ENCODE measurements at regions not wholly inside any gene's neighbourhood (a gene's known extent, or its start where the extent isn't known, plus 50 kb on each side); places are given as distances from the start of the nearest gene placed in this dataset.

DNA sequence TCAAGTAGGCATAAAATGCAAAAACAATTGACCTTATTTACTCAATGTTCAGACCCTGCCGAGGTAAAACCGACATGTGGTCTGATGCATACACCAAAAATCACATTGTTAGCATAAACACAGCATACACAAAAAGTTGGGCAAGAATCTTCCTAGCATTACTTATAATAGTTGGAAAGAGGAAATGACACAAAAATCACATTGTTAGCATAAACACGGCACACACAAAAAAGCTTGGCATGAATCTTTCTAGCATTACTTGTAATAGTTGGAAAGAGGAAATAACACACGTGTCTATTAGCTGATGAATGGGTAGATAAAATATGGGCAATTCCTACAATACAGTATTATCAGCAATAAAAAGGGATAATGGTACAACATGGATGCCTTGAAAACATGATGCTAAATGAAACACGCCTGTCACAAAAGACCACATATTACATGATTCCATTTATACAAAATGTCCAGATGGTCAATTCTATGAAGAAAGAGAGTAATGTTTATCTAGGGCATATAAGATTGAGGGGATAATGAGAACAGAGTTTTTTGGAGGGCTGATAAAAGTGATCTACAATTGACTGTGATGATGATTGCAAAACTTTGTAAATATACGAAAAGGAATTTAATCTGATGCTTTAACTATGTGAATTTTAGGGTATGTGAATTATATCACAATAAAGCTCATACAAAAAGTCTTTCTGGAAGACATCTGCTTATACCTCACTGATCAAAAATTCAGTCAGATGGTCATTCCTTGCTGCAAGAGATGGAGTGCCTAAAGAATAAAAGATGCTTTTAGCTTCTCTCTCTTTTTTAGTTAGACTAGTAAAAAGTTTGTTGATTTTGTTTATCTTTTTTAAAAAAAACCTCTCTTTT, 1019.5 kb upstream of the CITED2 start:
- DNase-seq (ENCODE audit: low read depth), result no peak
- TF ChIP-seq, protein P1, sequence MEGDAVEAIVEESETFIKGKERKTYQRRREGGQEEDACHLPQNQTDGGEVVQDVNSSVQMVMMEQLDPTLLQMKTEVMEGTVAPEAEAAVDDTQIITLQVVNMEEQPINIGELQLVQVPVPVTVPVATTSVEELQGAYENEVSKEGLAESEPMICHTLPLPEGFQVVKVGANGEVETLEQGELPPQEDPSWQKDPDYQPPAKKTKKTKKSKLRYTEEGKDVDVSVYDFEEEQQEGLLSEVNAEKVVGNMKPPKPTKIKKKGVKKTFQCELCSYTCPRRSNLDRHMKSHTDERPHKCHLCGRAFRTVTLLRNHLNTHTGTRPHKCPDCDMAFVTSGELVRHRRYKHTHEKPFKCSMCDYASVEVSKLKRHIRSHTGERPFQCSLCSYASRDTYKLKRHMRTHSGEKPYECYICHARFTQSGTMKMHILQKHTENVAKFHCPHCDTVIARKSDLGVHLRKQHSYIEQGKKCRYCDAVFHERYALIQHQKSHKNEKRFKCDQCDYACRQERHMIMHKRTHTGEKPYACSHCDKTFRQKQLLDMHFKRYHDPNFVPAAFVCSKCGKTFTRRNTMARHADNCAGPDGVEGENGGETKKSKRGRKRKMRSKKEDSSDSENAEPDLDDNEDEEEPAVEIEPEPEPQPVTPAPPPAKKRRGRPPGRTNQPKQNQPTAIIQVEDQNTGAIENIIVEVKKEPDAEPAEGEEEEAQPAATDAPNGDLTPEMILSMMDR (IDR thresholded peaks at IDR 0.05; ENCODE audit: low read depth, low read length, missing control alignments), result no peak
- no peak overlapping the region for H3K4me3 ChIP-seq (ENCODE audit: low read depth, low read length)
- in situ Hi-C loops (cut with HindIII; ENCODE audit: low sequenced_read_pairs), result no loop called here

GRCh38 chr6:140388815-140389214, 1014.4 kb upstream of the CITED2 start:
- TF ChIP-seq, protein P1 (IDR thresholded peaks at IDR 0.05; ENCODE audit: low read depth, low read length, missing control alignments), result no peak
- H3K4me3 ChIP-seq (ENCODE audit: low read depth, low read length), result no peak overlapping the region
- in situ Hi-C loops (cut with HindIII; ENCODE audit: low sequenced_read_pairs), result no loop called here
- no peak for DNase-seq (ENCODE audit: low read depth)

GRCh38 chr6:140388192-140388802, 1013.8 kb upstream of the CITED2 start:
- no peak overlapping the region for H3K4me3 ChIP-seq (ENCODE audit: low read depth, low read length)
- in situ Hi-C loops (cut with HindIII; ENCODE audit: low sequenced_read_pairs), result no loop called here
- no peak for DNase-seq (ENCODE audit: low read depth)
- TF ChIP-seq, protein P1 (IDR thresholded peaks at IDR 0.05; ENCODE audit: low read depth, low read length, missing control alignments), result no peak

DNA sequence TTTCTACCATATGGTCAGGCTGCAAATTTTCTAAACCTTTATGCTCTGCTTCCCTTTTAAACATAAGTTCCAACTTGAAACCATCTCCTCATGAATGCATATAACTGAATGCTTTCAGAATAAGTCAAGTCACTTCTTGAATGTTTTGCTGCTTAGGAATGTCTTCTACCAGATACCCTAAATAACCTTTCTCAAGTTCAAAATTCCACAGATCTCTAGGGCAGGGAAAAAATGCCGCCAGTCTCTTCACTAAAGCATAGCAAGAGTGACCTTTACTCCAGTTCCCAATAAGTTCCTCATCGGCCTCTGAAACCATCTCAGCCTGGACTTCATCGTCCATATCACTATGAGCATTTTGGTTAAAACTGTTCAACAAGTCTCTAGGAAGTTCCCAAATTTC, 1011.2 kb upstream of the CITED2 start:
- TF ChIP-seq, protein P1 (IDR thresholded peaks at IDR 0.05; ENCODE audit: low read depth, low read length, missing control alignments), result no peak
- in situ Hi-C loops (cut with HindIII; ENCODE audit: low sequenced_read_pairs), result no loop called here
- no peak for DNase-seq (ENCODE audit: low read depth)
- H3K4me3 ChIP-seq (ENCODE audit: low read depth, low read length), result no peak overlapping the region

- TF ChIP-seq, protein P1 (IDR thresholded peaks at IDR 0.05; ENCODE audit: low read depth, low read length, missing control alignments), result no peak
- no peak for DNase-seq (ENCODE audit: low read depth)
- H3K4me3 ChIP-seq (ENCODE audit: low read depth, low read length), result no peak overlapping the region
- in situ Hi-C loops (cut with HindIII; ENCODE audit: low sequenced_read_pairs), result no loop called here
These were observed 1007.9 kb upstream of the CITED2 start for GRCh38 chr6:140382355-140382754.

- no peak for DNase-seq (ENCODE audit: low read depth)
- in situ Hi-C loops (cut with HindIII; ENCODE audit: low sequenced_read_pairs), result no loop called here
- no peak overlapping the region for H3K4me3 ChIP-seq (ENCODE audit: low read depth, low read length)
- TF ChIP-seq, protein P1 (IDR thresholded peaks at IDR 0.05; ENCODE audit: low read depth, low read length, missing control alignments), result no peak
These were observed 1006.2 kb upstream of the CITED2 start for GRCh38 chr6:140380427-140381218.
